LNCAP (cell line): ENCODE measurements at regions not wholly inside any gene's neighbourhood (a gene's known extent, or its start where the extent isn't known, plus 50 kb on each side); places are given as distances from the start of the nearest gene placed in this dataset.

Experiments
- TF ChIP-seq, protein P1 (sequence below): fragments of 450-650 bp; IDR thresholded peaks from 2 replicates; pipeline ENCODE4 v1.5.1; 2017; ENCODE audit warnings: mild to moderate bottlenecking

DNA sequence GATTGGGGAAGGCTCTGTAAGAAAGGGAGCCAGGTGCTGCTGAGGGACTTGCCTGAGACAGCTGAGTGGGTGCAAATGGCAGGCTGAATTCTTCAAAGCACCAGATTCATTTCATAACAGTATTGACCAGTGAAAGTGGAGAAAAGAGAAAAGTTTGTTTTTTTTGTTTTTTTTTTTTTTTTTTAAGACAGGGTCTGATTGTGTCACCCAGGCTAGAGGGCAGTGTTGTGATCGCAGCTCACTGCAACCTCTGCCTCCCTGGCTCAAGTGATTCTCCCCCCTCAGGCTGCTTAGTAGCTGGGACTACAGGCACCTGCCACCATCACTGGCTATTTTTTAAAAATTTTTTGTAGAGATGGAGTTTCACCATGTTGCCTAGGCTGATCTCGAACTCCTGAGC is 494.0 kb downstream of the MIAT start:
- TF ChIP-seq, protein P1, sequence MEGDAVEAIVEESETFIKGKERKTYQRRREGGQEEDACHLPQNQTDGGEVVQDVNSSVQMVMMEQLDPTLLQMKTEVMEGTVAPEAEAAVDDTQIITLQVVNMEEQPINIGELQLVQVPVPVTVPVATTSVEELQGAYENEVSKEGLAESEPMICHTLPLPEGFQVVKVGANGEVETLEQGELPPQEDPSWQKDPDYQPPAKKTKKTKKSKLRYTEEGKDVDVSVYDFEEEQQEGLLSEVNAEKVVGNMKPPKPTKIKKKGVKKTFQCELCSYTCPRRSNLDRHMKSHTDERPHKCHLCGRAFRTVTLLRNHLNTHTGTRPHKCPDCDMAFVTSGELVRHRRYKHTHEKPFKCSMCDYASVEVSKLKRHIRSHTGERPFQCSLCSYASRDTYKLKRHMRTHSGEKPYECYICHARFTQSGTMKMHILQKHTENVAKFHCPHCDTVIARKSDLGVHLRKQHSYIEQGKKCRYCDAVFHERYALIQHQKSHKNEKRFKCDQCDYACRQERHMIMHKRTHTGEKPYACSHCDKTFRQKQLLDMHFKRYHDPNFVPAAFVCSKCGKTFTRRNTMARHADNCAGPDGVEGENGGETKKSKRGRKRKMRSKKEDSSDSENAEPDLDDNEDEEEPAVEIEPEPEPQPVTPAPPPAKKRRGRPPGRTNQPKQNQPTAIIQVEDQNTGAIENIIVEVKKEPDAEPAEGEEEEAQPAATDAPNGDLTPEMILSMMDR, result no peak

DNA sequence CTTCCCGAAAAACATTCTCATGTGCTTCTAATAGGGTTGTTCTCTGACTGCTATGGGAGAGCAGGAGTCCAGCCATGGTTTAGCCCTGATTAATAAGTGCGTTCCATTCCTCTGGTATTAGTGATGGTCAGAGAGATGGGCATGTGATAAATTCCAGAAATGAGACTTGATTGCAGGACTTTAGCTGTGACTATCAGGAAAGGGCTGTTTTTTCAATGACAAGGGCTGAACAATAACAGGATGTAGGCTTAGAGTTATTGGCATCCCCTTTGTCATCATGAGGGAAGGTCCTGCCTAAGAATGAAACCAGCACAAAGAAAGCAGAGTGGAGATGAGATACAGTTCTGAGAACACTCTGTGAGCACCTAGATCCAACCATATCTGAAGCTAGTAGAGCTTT is 494.6 kb downstream of the MIAT start:
- TF ChIP-seq, protein P1, result no peak

DNA sequence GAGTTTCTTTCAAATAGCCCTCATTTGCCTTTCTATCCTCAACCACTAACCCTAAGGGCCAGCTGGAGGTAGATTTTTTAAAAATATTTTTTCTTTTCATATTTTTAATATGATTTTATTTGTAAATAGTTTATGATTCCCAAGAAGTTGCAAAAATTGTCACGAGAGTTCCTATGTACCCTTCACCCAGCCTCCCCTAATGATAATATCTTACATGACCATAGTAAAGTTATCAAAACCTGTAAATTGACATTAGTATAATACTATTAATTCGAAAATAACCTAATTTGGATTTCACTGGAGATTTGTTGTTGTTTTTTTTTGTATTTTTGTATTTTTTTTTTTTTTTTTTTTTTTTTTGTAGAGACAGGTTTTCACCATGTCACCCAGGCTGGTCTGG is 495.5 kb downstream of the MIAT start:
- TF ChIP-seq, protein P1, result no peak

DNA sequence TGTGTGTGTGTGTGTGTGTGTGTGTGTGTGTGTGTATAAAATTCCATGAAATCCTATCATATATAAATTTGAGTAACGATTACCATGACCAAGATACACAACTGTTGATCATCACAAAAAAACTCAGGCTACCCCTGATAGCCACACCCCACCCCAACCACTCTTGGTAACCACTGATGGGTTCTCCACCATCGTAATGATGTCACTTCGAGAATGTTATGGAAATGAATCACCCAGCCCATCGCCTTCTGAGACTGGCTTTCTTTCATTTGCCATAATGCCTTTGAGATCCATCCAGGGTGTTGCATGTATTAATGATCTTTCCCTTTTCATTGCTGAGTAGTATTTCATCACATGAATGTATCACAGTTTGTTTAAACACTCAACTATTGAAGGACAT is 496.0 kb downstream of the MIAT start:
- TF ChIP-seq, protein P1, result no peak

DNA sequence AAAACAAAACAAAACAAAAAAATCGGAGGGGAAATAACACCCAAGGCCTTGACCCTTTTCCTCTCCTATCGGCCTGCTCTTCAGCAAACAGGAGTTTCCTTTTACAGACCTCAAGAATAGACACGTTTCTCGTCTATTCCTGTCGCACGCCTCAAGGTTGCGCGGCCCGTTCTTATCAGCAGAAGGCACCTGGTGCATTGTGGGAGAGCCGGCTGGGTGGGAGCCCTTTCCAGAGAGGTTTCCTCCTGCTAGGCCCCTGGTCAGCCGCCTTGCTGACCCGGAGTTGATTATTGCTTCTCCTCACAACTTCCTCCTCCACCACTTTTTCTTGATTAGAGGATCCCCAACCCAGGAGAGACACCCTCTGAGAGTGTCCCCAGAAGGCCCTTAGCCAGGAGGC is 497.3 kb downstream of the MIAT start:
- TF ChIP-seq, protein P1, result no peak

DNA sequence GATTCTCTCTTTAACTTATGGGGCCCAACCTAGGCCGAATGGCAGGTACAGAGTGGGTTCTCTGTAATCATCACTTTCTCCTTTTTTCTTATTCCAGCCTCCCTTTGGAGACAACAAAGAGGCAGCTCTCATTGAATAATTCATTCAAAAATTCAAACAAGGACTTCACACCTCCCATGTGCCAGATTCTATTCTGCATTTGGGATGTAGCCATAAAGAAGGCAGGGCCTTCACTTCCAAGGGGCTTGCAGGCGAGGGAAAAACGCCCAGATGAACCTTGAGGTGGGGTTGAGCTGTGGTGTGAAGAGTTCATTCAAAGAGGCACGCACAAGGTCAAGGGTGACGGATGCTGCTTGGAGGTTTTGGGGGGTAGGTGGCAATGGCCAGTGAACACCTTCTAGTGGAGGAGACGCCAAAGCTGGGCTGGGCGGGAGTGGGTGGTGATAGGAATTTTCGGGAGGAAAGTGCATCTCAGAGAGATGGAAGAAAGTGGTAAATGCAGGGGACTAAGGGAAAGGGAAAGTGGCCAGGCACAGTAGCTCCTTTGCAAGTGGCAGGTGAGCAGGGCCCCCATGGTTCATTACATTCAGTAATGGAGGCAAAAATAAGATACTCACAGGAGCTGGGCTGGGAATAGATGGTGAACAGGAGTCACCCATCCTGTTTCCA is 499.6 kb downstream of the MIAT start:
- TF ChIP-seq, protein P1, result no peak

DNA sequence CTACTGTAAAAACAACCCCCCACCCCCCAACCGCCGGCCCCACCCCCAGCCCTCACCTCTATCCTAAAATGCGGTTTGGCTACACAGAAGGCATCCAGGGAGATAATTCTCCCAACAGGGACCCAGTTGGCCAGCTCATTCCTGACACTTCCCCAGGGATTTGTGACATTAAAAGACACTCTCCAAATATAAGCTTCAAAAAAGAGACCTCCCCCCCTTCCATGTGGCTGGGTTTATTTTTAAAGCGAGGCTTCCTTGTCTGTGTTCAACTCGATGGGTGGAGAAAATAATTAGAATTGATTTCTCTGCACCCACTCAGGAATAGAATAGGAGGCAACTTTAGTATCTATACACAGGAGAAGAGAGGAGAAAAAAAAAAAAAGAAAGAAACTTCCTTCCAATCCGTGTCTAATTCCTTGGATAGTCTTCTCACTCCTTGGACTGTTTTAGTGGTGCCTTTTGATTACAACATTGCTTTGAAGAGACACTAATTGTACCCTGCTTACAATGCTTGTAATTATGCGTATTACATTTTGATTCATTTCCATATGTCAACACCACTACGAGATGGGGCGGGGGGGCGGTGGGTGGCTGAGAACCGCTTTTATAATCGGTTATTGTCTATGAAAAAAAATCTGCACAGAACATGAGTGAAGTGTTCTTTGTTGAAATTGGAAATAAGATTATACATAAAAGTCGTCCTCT is 500.4 kb downstream of the MIAT start:
- TF ChIP-seq, protein P1, result no peak
